MM.1S (cell line): ENCODE measurements at regions not wholly inside any gene's neighbourhood (a gene's known extent, or its start where the extent isn't known, plus 50 kb on each side); places are given as distances from the start of the nearest gene placed in this dataset.

Experiments
- CTCF ChIP-seq: fragments of 300-600 bp; sonication (generic); IDR thresholded peaks from 2 replicates; pipeline ENCODE4 v1.5.1; 2016; ENCODE audit warnings: antibody characterized with exemption, low read length, mixed read lengths
- EZH2 ChIP-seq: fragments of 300-600 bp; sonication (generic); optimal IDR thresholded peaks from 2 replicates; pipeline ENCODE3; 2017; ENCODE audit warnings: low read depth, mild to moderate bottlenecking, antibody characterized with exemption, low read length, mixed read lengths
- EZH2phosphoT487 ChIP-seq: fragments of 300-600 bp; sonication (generic); IDR thresholded peaks from 2 replicates; pipeline ENCODE4 v1.6.1; 2018; ENCODE audit warnings: antibody characterized with exemption, low read length

- TF ChIP-seq EZH2phosphoT487 (no peak), CTCF (no peak), EZH2 (no peak)
These were observed 838.1 kb downstream of the DACH1 start for GRCh38 chr13:71028884-71029283.
